OCI-LY3 (cell line): ENCODE measurements at regions not wholly inside any gene's neighbourhood (a gene's known extent, or its start where the extent isn't known, plus 50 kb on each side); places are given as distances from the start of the nearest gene placed in this dataset.

Experiments used
- EZH2phosphoT487 ChIP-seq: fragments of 200-600 bp; shearing (Covaris generic); IDR thresholded peaks from 2 replicates; pipeline ENCODE4 v1.6.1; 2018; ENCODE audit warnings: antibody characterized with exemption, mixed run types, low read depth
- TF ChIP-seq, protein P1 (sequence below): fragments of 200-600, 300-600 bp; sonication (generic); IDR thresholded peaks from 2 replicates; pipeline ENCODE4 v1.5.1; 2014; ENCODE audit warnings: antibody characterized with exemption, low read length, low read depth

DNA sequence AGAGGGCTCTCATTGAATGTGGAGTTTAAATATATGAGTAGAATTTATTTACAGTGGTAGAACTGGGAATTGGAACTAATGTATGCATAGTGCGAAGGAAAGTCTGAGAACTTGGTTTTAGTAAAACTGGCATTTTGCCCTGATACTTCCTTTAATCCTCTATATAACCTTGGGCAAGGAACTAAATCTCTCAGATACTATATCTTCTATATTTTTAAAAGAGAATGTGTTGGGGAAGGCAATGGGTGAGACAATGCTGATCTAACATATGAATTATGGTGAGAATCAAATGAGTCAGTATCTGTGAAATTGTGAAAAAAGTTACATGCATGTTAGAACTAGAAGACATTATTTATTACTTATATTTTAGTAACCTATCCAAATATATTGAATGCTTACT, 2109.4 kb upstream of the PIK3C3 start:
- TF ChIP-seq, protein P1, sequence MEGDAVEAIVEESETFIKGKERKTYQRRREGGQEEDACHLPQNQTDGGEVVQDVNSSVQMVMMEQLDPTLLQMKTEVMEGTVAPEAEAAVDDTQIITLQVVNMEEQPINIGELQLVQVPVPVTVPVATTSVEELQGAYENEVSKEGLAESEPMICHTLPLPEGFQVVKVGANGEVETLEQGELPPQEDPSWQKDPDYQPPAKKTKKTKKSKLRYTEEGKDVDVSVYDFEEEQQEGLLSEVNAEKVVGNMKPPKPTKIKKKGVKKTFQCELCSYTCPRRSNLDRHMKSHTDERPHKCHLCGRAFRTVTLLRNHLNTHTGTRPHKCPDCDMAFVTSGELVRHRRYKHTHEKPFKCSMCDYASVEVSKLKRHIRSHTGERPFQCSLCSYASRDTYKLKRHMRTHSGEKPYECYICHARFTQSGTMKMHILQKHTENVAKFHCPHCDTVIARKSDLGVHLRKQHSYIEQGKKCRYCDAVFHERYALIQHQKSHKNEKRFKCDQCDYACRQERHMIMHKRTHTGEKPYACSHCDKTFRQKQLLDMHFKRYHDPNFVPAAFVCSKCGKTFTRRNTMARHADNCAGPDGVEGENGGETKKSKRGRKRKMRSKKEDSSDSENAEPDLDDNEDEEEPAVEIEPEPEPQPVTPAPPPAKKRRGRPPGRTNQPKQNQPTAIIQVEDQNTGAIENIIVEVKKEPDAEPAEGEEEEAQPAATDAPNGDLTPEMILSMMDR, result no peak
- TF ChIP-seq EZH2phosphoT487, result no peak
